ENCODE measurements at regions not wholly inside any gene's neighbourhood (a gene's known extent, or its start where the extent isn't known, plus 50 kb on each side); places are given as distances from the start of the nearest gene placed in this dataset.

- H3K4me3 ChIP-seq (replicated peaks in 1 of 3; ENCODE audit: insufficient read depth in 1 of 3, low read depth in 1 of 3, low read length in 3 of 3): no peak overlapping the region
- H4K20me1 ChIP-seq (replicated peaks; ENCODE audit: control insufficient read depth, extremely low read depth, insufficient read depth, low read length): no peaks in the 10 kb centered on the region
- CTCF ChIA-PET: no interaction called here
- H3K36me3 ChIP-seq (ENCODE audit: control insufficient read depth in 2 of 2, extremely low read depth in 1 of 2, insufficient read depth in 2 of 2, low read length in 2 of 2): no peaks in the 10 kb centered on the region
- POLR2A ChIA-PET: no interaction called here
- FAIRE-seq (no peak), DNase-seq (ENCODE audit: low read depth, low spot score) (no peak)
- TF ChIP-seq JUN (IDR thresholded peaks at IDR 0.05; ENCODE audit: borderline replicate concordance, insufficient read depth, insufficient read length, low read depth): no peak
- TF ChIP-seq EZH2 (IDR thresholded peaks at IDR 0.05; ENCODE audit: borderline replicate concordance, low read depth, low read length, severe bottlenecking): no peak
- TF ChIP-seq POLR2AphosphoS5 (IDR thresholded peaks at IDR 0.05; ENCODE audit: insufficient read depth, low read depth, low read length): no peak
- TF ChIP-seq GATA2 (IDR thresholded peaks at IDR 0.05; ENCODE audit: insufficient read depth, insufficient read length, low read depth, low read length): no peak
- TF ChIP-seq MYC (IDR thresholded peaks at IDR 0.05; ENCODE audit: low read depth, low read length): no peak
- no peak for TF ChIP-seq POLR2A (IDR thresholded peaks at IDR 0.05; ENCODE audit: low read depth, low read length)
- TF ChIP-seq MAX (IDR thresholded peaks at IDR 0.05; ENCODE audit: insufficient read depth, insufficient read length): no peak
- H3K27me3 ChIP-seq (ENCODE audit: control insufficient read depth in 2 of 2, insufficient read depth in 2 of 2, low read length in 2 of 2): no peaks in the 10 kb centered on the region
- dilution Hi-C loops (cut with MboI; ENCODE audit: extremely low pct_ligation_motif_present, low sequenced_read_pairs) (no loop called here), intact Hi-C loops (cut with micrococcal nuclease) (no loop called here)
- no peak overlapping the region for H2AFZ ChIP-seq (ENCODE audit: low read depth, low read length)
- no peak overlapping the region for H3K9ac ChIP-seq (replicated peaks; ENCODE audit: extremely low read depth, insufficient read depth, low read length)
- H3K79me2 ChIP-seq (ENCODE audit: control insufficient read depth, insufficient read depth, low read length): no peaks in the 10 kb centered on the region
- H3K4me2 ChIP-seq (ENCODE audit: insufficient read depth, low read length): no peak overlapping the region
- no peaks in the 10 kb centered on the region for H3K9me1 ChIP-seq (replicated peaks; ENCODE audit: control insufficient read depth, extremely low read depth, insufficient read depth, low read length)
- no peak overlapping the region for H3K27ac ChIP-seq (ENCODE audit: insufficient read depth, low read depth, low read length)
- no peaks in the 10 kb centered on the region for H3K4me1 ChIP-seq (ENCODE audit: control insufficient read depth, extremely low read depth, insufficient read depth, low read length)
- BruUV-seq (replicated peaks): no TSS peak
- no peaks in the 10 kb centered on the region for H3K9me3 ChIP-seq (replicated peaks; ENCODE audit: control insufficient read depth, insufficient read depth, low read length)
Observed at GRCh38 chr4:3709846-3710441, 56.2 kb upstream of the ADRA2C start.

- Histone ChIP-seq H3K9ac (replicated peaks; ENCODE audit: extremely low read depth, insufficient read depth, low read length) (no peak overlapping the region), H3K4me1 (ENCODE audit: control insufficient read depth, extremely low read depth, insufficient read depth, low read length) (no peaks in the 10 kb centered on the region), H3K27ac (ENCODE audit: insufficient read depth, low read depth, low read length) (no peak overlapping the region), H2AFZ (ENCODE audit: low read depth, low read length) (no peak overlapping the region), H3K9me3 (replicated peaks; ENCODE audit: control insufficient read depth, insufficient read depth, low read length) (no peaks in the 10 kb centered on the region), H3K36me3 (ENCODE audit: control insufficient read depth in 2 of 2, extremely low read depth in 1 of 2, insufficient read depth in 2 of 2, low read length in 2 of 2) (no peaks in the 10 kb centered on the region), H4K20me1 (replicated peaks; ENCODE audit: control insufficient read depth, extremely low read depth, insufficient read depth, low read length) (no peaks in the 10 kb centered on the region), H3K4me3 (replicated peaks in 1 of 3; ENCODE audit: insufficient read depth in 1 of 3, low read depth in 1 of 3, low read length in 3 of 3) (no peak overlapping the region), H3K79me2 (ENCODE audit: control insufficient read depth, insufficient read depth, low read length) (no peaks in the 10 kb centered on the region), H3K4me2 (ENCODE audit: insufficient read depth, low read length) (no peak overlapping the region), H3K9me1 (replicated peaks; ENCODE audit: control insufficient read depth, extremely low read depth, insufficient read depth, low read length) (no peaks in the 10 kb centered on the region), H3K27me3 (ENCODE audit: control insufficient read depth in 2 of 2, insufficient read depth in 2 of 2, low read length in 2 of 2) (no peaks in the 10 kb centered on the region)
- ChIA-PET POLR2A (no interaction called here), CTCF (no interaction called here)
- dilution Hi-C loops (cut with MboI; ENCODE audit: extremely low pct_ligation_motif_present, low sequenced_read_pairs): no loop called here
- BruUV-seq (replicated peaks): no TSS peak
- intact Hi-C loops (cut with micrococcal nuclease): no loop called here
- no peak for TF ChIP-seq EZH2 (IDR thresholded peaks at IDR 0.05; ENCODE audit: borderline replicate concordance, low read depth, low read length, severe bottlenecking)
- no peak for TF ChIP-seq JUN (IDR thresholded peaks at IDR 0.05; ENCODE audit: borderline replicate concordance, insufficient read depth, insufficient read length, low read depth)
- TF ChIP-seq GATA2 (IDR thresholded peaks at IDR 0.05; ENCODE audit: insufficient read depth, insufficient read length, low read depth, low read length): no peak
- DNase-seq (ENCODE audit: low read depth, low spot score) (no peak), FAIRE-seq (no peak)
Observed at GRCh38 chr4:3709061-3709845, 56.9 kb upstream of the ADRA2C start.

Measured in endothelial cell of umbilical vein (primary cell).